RWPE2 (cell line): ENCODE measurements at regions not wholly inside any gene's neighbourhood (a gene's known extent, or its start where the extent isn't known, plus 50 kb on each side); places are given as distances from the start of the nearest gene placed in this dataset.
A peak's percentile ranks its signal among the peaks of the same experiment; 100 is the strongest.

Source experiments
- ATAC-seq: fragments of 200-7000 bp; cut with Tn5 transposase; 3 replicates; pipeline ENCODE4 v1.9.1; 2021; ENCODE audit warnings: low read depth
- DNase-seq: peaks from one replicate; pipeline ENCODE4 v3.0.0-alpha.2; 2020; ENCODE audit warnings: low spot score
- H3K27ac ChIP-seq: fragments of 450-650 bp; 2 replicates; pipeline ENCODE4 v1.5.1; 2017; ENCODE audit warnings: mild to moderate bottlenecking; ENCODE audit not compliant: poor library complexity, severe bottlenecking
- H3K27me3 ChIP-seq: fragments of 250-450 bp; sonication (Bioruptor Pico); 2 replicates; pipeline ENCODE4 v1.5.1; 2021; ENCODE audit warnings: mild to moderate bottlenecking, moderate library complexity; ENCODE audit not compliant: insufficient read depth, poor library complexity, severe bottlenecking
- H3K36me3 ChIP-seq: fragments of 250-450 bp; sonication (Bioruptor Pico); 2 replicates; pipeline ENCODE4 v1.5.1; 2020; ENCODE audit warnings: low read depth, mild to moderate bottlenecking, moderate library complexity
- H3K4me1 ChIP-seq: fragments of 250-450 bp; sonication (Bioruptor Pico); 2 replicates; pipeline ENCODE4 v1.5.1; 2021; ENCODE audit warnings: mild to moderate bottlenecking, moderate library complexity; ENCODE audit not compliant: insufficient read depth, poor library complexity, severe bottlenecking
- H3K4me3 ChIP-seq: fragments of 250-450 bp; sonication (Bioruptor Pico); 2 replicates; pipeline ENCODE4 v1.5.1; 2021; ENCODE audit warnings: mild to moderate bottlenecking, moderate library complexity; ENCODE audit not compliant: severe bottlenecking
- H3K9me3 ChIP-seq: fragments of 250-450 bp; sonication (Bioruptor Pico); 2 replicates; pipeline ENCODE4 v1.5.1; 2021; ENCODE audit warnings: mild to moderate bottlenecking, moderate library complexity; ENCODE audit not compliant: severe bottlenecking
- CTCF ChIP-seq: fragments of 450-650 bp; IDR thresholded peaks from one replicate; pipeline ENCODE4 v1.5.1; 2017; ENCODE audit warnings: mild to moderate bottlenecking, moderate library complexity; ENCODE audit not compliant: poor library complexity, severe bottlenecking

- no peak for ATAC-seq
- DNase-seq: no peak
- no peak overlapping the region for H3K27ac ChIP-seq
- H3K4me3 ChIP-seq: no peak overlapping the region
- no peaks in the 10 kb centered on the region for H3K4me1 ChIP-seq
- H3K27me3 ChIP-seq: no peaks in the 10 kb centered on the region
- TF ChIP-seq CTCF: no peak
- H3K9me3 ChIP-seq: no peaks in the 10 kb centered on the region
- no peaks in the 10 kb centered on the region for H3K36me3 ChIP-seq
Observed at GRCh38 chr17:69655902-69656301, 241.4 kb downstream of the MAP2K6 start.

GRCh38 chr17:69669441-69670178, 255.1 kb downstream of the MAP2K6 start:
- Histone ChIP-seq H3K4me3 (no peak overlapping the region), H3K27me3 (no peaks in the 10 kb centered on the region), H3K9me3 (no peaks in the 10 kb centered on the region), H3K4me1 (peaks cover 8% of the 10 kb centered on the region), H3K27ac (no peak overlapping the region), H3K36me3 (no peaks in the 10 kb centered on the region)
- no peak for ATAC-seq
- no peak for TF ChIP-seq CTCF
- no peak for DNase-seq

DNA sequence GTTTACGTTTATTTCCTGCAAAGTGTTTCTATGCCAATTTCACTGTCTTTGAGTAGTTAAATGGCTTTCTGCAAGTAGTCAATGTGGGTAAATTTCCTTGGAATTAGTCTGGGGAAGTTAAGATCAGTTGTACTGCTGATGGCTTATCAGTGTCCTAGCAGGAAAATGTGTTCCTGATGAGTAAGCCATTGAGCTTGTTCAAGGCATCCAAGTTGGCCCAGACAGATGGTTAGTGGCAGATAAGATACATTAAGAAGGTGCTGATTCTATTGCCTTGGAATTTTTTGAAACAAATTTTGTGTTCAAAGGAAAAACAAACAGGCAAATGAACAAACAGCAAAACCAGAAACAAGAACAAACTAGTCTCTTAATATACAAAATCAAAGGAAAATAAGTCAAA, 258.4 kb downstream of the MAP2K6 start:
- ATAC-seq (peak; percentile 75; the same call in 2 of the 3 replicates), DNase-seq (no peak)
- Histone ChIP-seq H3K27me3 (no peaks in the 10 kb centered on the region), H3K9me3 (no peaks in the 10 kb centered on the region), H3K36me3 (no peaks in the 10 kb centered on the region), H3K4me1 (peaks cover 8% of the 10 kb centered on the region), H3K4me3 (no peak overlapping the region), H3K27ac (peak overlapping the region; percentile 8)
- no peak for TF ChIP-seq CTCF

- ATAC-seq: no peak
- H3K27ac ChIP-seq: no peak overlapping the region
- no peak for TF ChIP-seq CTCF
- no peaks in the 10 kb centered on the region for H3K27me3 ChIP-seq
- peaks cover 8% of the 10 kb centered on the region for H3K4me1 ChIP-seq
- no peaks in the 10 kb centered on the region for H3K9me3 ChIP-seq
- no peaks in the 10 kb centered on the region for H3K36me3 ChIP-seq
- no peak for DNase-seq
- no peak overlapping the region for H3K4me3 ChIP-seq
Observed at GRCh38 chr17:69677130-69677529, 262.6 kb downstream of the MAP2K6 start.

DNA sequence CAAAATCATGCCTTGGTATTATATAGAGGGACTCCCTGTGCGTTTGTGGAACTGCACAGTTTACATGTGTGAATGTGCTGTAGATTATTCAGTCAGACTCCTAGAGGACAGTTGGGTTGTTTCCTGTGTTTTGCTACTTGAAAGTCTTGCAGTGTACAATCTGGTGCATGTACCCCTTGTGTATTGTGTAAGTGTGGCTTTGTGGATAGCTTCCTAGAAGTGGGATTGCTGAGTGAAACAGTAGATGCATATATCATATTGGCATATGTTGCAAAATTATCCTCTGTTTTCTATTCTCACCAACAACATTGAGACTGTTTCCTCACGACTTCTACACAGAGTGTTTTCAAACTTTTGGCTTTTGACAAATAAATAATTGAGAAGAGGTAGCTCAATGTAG, 263.7 kb downstream of the MAP2K6 start:
- Histone ChIP-seq H3K27me3 (no peaks in the 10 kb centered on the region), H3K4me3 (no peak overlapping the region), H3K27ac (no peak overlapping the region), H3K36me3 (no peaks in the 10 kb centered on the region), H3K9me3 (no peaks in the 10 kb centered on the region), H3K4me1 (peaks cover under 1% of the 10 kb centered on the region)
- ATAC-seq: no peak
- TF ChIP-seq CTCF: no peak
- DNase-seq: no peak
